SIG-M5 treated with dmso at 0.1 percent for 504 hours (cell line): ENCODE measurements at regions not wholly inside any gene's neighbourhood (a gene's known extent, or its start where the extent isn't known, plus 50 kb on each side); places are given as distances from the start of the nearest gene placed in this dataset.
"Not testable (repeated sequence)": the region's sequence is repeated elsewhere in the genome, so short reads cannot be mapped to it uniquely, and the experiment has no call there.

ENCODE experiments used
- DNase-seq: peaks from one replicate; lab custom pipeline; 2025; ENCODE audit not compliant: unreplicated experiment; lab: John Stamatoyannopoulos, UW

DNA sequence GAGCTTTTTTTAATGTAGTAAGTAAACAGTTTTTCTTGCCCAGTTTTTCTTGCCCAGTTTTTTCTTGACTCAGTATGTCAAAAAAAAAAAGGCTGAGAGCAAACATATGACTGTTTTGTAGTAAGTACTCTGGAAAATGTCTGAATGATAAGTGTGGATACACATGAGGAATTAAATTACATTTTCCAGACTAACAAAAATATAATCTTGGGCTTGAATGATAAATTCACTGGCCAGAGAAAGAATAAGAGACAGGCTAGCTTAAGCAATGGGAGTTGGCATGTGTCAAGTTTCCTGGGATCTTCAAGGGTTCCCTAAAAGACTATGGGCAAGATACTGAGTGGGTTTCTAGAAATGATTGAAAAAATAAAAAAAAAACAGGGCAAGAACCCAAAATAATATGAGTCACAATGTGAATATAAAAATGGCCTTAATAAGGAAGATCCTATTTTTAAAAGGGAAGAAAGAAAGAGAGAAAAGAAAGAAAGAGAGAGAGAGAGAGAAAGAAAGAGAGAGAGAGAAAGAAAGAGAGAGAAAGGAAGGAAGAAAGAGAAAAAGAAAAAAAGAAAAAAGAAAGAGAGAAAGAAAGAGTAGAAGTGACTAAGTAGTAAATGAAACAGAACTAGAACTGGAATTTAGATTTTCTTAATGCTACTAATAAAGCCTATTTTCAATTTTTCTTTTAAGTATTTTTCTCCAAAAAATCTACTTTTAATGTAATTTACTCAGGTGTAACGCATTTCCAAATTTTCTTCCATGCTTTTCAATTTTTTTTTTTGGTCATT is 60.2 kb downstream of the TFPI2 start:
- DNase-seq: no peak

DNA sequence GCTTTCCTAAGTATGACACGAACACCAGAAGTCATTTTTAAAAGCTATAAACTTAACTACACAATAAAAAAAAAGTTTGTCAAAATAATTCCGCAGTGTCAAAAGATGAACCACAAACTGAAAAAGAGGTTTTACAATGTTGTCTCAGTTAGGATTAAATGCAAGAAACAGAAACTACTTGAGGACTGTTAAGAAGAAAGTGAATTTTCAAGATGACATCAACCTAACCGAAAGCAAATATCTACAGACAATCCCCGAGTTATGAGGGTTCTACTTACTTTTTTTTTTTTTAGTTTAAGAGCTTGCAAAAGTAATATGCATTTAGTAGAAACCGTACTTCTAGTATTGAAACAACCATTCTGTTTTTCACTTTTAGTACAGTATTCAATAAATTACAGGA is 62.3 kb downstream of the TFPI2 start:
- no peak for DNase-seq

DNA sequence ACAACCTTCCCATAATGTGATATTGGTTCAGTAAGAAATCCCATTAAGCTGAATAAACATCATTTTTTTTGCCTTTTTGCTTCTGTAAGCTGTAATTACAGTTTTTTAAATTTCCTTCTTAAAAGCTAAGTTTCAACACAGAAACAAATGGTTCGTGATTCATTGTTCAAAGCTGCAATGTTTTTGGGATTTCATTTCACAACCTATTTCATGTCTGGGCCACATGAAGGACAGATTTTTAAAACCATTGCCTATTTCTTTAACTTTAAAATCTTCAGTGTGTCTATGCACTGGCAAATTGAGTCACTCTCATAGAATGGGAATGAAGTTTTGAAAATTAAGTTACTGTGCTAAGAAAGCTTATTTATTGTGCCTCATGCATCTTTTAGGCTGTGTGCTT is 66.9 kb downstream of the TFPI2 start:
- no peak for DNase-seq

DNA sequence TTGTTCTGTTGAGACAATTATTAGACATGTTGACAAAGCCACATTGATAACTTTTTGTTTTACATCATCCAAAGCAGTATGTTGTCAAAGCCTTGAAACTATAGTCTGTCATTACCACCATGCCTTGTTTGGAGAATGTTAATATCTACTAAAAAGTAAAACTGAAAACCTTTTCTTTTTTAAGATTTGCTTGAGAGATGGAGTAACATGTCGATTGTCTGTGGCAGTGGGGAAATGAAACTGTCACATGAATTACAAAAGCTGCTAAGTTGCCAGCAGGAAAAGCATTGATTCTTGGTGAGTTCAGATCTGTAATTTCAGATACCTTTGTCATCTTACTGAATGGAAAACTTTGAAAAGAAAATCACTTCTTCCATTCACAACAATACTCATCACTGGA is 69.1 kb downstream of the TFPI2 start:
- no peak for DNase-seq

DNA sequence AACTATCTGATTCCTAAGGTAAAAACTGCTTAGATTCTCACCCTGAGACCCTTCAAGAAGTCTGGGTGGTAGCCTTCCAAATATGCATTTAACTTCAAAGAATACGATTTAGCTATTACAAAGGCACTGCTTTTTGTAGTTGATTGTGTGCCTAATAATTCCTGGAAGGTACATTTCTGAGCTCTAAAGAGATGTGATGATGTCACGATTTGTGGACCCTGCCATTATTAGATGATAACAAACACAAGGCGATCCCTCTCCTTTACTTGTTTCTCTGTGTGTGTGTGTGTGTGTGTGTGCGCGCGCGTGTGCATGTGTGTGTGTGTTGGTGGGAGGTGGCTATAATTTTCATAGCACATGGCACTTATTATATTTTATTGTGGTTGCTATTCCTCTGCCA is 70.9 kb downstream of the TFPI2 start:
- no peak for DNase-seq

DNA sequence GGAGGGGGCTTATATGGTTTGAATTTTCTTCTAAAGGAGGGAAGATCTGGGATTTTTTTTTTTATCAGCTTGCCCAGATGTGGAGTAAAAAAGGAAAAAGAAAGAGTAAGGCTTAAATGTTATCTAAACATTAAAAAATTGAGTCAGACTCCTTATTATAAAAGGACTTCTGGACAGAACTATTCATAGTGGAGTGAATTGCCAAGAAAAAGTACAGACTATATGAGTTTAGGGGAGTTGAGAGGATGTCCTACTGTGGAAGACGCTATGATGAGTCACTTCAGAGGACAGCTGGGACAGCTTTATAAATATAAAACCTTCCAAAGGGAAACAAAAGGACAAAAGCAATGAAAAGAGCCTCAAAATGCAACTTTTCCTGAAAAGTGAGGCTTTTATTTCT is 73.0 kb downstream of the TFPI2 start:
- no peak for DNase-seq

DNA sequence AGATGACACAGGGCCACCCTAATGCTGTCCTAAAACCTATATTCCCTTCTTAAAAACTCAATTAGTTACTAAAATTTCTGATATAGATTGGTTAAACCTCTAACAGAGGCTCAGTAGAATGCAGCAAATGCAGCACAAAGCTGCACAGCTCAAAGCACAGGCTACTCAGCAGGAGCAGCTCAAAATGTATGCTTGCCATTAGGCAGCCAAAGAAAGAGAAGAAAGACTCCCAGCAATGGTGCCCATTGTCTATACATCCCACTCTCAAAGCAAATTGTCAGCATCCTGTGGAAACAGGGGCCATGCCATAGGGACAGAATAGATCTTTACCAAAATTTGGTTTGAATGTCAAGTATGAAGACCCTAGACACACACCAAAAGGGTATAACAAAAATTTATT is 73.5 kb downstream of the TFPI2 start:
- no peak for DNase-seq

DNA sequence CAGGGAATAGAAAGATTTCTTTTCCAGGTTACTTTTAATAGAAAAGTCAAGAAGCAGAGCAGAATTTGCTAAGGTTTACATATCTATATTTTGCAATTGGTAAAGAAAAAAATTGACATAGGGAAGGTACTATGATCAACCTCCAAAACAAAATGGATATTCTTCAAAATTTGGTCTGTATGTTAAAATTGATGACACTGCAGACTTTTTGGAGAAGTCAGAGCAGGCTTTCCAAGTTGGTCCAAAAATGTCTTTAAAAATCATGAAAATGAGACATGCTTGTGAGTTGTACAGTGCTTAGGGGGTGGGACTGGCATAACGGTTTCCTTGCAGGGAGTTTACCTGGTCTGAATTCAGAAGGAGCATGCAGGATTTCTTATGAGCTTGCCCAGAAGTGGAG is 77.0 kb downstream of the TFPI2 start:
- DNase-seq: no peak

DNA sequence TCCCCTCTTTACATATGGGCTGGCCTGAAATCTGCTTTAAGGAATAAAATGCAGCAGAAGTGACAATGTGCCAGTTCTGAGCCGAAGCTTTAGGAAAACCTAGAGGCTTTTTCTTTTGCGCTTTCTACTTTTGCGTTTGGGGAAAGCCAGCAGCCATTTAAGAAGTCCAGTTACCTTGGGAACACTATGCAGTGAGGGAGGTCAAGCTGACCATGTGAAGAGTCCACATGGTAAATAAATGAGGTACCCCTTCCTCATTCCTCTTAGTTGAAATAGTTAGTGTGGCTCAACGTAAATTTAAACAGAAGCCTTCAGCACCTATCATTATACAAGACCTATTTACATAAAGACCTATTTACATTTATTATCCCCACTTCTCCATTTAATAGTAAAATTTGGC is 78.5 kb downstream of the TFPI2 start:
- DNase-seq: no peak

DNA sequence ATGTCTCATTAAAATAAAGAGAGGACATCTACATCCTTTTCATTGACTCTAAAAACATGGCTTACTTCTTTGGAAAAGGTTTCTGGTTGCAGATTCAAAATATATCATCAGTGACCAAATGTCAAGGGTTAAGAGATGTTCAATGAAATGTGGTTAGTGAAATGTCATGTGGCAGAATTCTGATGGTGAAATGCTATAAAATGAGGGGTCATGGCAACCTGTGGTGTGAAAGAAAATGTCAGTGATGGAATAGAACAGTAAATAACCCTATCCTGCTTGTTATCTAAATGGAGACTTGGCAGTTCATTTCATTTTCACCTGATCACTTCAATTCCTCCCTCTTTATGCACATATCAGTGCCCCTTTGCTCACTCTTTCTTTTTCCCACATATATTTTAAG is 79.4 kb downstream of the TFPI2 start:
- no peak for DNase-seq

DNA sequence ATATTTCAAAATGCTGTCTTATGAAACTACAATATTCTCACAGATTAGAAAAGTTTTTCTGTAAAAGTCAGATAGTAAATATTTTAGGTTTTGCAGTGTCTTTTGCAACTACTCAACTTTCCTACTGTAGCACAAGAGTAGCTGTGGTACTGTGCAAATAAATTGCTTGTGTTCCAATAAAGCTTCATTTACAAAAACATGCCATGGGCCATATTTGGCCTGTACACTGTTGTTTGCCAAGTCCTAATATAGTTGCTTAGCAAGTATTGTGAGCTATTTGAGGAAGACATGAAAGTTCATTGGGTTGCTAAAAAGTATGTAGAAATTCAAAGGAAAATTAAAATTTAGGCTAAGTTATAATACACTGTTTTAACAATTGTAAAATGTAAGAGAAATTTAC is 80.0 kb downstream of the TFPI2 start:
- no peak for DNase-seq

DNA sequence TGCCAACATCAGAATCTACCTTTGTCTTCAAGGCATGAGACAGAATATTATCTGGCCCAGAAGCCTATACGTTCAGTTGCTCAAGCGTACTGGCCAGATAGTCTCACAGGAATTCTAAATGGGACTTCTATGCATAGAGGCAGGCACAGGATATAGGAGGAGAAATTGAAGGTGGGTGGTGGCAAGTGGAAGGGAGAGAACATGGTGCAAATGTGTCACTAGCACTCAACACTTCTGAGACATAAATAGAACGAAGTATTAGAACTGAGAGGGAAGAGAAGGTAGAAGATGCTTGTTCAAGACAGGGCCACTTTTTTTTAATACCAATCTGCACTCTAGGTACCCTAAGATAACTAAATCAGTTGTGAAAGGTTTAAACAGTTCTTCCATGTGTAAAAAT is 85.8 kb downstream of the TFPI2 start:
- no peak for DNase-seq

DNA sequence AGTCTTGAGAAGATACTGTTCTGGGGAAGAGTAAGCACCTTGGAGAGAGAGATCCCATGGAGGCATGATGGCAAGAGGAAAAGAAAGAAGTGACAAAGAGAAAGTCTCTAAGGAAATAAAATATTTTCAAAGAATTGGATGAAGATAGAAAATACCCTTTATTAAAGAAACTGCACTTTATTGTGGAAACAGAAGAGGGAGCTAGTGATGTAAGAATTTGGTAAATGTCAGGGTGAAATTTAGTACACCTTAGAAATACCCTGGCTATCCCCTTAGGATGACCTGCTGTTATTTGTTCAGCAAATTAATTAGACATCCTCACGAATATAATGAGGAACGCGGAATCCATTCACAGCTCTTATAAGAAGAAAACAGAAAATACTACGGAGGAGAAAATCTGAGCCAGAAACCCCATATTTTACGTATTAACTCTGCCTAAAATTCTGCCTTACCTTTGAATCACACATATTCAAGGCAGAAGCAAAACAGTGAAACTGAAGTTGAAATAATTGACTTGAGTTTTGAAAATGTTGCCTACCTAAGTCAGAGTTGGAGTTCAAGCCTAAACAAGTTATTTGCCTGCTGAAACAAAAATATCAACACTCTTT is 90.7 kb downstream of the TFPI2 start:
- peak; percentile 7 for DNase-seq

DNA sequence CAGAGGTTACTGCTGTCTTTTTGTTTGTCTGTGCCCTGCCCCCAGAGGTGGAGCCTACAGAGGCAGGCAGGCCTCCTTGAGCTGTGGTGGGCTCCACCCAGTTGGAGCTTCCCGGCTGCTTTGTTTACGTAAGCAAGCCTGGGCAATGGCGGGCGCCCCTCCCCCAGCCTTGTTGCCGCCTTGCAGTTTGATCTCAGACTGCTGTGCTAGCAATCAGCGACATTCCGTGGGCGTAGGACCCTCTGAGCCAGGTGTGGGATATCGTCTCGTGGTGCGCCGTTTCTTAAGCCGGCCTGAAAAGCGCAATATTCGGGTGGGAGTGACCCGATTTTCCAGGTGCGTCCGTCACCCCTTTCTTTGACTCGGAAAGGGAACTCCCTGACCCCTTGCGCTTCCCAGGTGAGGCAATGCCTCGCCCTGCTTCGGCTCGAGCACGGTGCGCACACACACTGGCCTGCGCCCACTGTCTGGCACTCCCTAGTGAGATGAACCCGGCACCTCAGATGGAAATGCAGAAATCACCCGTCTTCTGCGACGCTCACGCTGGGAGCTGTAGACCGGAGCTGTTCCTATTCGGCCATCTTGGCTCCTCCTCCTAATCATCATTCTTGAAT is 97.4 kb downstream of the TFPI2 start:
- DNase-seq: not testable (repeated sequence)

DNA sequence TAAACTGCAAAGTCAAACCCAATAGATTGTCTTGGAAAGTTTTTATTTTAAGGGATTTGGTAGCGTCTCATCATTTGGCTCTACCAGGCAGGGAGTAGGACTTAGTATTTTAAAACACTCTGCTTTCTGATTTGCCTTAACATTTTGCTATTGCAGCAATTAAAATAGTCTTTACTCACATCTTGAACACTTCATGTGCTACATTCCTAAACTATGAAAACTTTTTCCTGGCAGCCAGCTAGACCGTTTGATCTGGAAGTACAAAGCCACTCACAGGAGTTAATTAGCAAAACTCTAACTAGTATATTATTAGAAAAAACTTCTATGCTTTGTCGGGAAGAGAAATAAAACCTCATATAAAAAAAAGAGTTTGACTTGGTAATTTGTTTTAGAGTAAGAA is 111.4 kb downstream of the TFPI2 start:
- DNase-seq: no peak

DNA sequence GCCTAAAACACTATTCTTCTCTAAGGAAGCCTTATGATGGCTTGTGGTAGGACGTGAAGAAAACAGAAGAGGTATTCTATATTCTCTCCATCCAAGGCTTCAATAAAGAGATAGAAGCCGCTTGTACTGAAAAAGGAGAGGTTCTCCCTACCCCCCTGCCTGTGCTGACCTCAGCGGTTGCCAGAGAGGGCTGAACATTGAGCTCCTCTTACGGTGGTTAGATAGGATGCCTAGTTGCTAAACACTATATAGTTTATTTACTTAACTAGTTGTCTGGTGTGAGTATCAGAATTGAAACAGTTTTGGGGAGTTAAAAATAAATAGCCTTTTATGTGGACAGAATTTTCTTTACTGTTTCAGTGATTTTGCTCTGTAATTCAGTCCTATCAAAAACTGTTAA is 112.2 kb downstream of the TFPI2 start:
- no peak for DNase-seq

DNA sequence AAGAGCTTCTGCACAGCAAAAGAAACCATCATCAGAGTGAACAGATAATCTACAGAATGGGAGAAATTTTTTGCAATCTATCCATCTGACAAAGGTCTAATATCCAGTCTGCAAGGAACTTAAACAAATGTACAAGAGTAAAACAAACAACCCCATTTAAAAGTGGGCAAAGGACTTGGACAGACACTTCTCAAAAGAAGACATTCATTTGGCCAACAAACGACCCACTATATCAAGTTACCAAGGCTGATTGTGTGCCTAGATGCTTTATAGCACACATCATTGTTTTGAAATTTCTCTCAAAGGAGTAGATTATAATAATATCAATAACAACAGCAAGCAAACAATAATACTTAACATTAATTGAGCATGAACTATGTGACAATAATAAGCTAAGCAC is 117.1 kb downstream of the TFPI2 start:
- no peak for DNase-seq

DNA sequence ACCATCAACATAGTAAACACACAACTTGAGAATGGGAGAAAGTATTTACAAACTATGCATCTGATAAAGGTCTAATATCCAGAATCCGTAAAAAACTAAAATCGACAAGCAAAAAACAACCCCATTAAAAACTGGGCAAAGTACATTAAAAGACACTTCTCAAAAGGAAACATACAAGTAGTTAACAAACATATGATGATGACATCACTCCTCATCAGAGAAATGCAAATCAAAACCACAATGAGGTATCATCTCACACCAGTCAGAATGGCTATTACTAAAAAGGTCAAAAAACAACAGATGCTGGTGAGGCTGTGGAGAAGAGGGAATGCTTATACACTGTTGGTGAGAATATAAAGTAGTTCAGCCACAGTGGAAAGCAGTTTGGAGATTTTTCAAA is 125.1 kb downstream of the TFPI2 start:
- DNase-seq: no peak

DNA sequence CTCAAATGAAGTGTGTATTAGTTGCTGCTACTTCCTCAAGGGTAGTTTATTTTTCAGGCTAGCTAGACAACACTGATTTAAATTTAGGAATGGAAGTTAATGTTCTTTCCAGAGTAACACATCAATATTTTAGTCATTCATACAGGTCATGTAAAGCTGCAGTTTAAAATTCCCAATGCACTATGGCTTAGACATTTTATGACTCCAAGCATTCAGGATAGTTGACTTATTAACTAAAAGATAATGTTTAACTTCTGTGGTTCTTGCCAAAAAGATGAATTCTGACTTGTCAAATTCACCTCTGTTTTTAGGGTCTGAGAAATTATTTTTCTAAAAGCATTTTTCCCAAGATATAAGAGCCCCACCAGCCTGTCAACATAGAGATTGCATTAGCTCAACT is 131.9 kb downstream of the TFPI2 start:
- no peak for DNase-seq

DNA sequence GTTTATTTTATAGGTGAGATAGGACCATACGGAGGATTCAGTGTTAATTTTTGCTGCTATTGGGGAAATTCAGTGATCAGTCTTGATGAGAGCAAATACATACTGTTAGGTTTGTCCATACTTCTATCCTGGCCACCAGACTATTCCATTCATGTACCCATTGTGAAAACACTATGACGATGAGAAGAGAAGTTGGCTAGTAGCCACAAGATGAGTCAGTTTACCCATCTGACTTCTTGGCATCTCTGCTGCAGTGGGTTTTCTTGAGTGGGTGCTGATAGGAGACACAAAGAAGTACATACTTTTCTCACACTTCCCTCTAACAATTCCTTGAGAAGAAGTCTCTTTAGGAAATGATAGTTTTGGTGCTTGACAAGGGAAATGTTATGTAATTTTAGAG is 133.1 kb downstream of the TFPI2 start:
- no peak for DNase-seq

DNA sequence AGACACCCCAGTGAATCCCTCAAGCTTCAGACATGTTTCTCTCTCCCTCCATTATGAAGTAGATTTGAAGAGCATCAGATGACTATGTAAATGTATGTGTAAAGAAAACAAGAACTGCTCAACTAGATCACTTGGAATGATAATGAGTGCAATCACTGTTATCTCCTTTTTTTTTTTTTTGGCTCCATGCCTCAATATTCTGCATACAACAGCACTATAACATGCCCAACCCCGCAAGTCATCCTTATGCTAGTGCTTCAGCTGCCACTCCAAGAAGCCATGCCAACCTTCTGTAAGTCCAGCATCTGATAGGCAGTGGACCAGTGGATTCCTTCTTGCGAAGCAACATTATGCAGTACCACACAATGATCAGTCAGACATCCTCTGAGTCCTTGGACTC is 133.7 kb downstream of the TFPI2 start:
- DNase-seq: no peak

DNA sequence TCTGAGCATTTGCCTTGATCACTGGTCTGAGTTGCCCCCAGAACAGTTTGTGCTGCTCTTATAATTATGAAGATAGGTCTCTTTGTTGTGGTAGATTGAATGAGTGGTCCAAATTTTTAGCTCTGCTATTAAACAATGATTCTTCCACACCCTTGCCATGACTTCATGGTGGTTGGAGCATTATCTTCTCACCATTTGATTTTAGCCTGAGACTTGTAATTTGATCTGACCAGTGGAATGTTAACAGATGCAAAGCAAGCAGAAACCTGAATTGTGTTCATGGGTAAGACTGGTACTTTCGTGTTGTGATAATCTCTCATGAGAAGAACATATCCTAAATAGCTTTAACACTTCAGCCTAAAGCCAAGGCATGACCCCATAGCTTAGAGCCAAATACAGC is 139.1 kb downstream of the TFPI2 start:
- no peak for DNase-seq

DNA sequence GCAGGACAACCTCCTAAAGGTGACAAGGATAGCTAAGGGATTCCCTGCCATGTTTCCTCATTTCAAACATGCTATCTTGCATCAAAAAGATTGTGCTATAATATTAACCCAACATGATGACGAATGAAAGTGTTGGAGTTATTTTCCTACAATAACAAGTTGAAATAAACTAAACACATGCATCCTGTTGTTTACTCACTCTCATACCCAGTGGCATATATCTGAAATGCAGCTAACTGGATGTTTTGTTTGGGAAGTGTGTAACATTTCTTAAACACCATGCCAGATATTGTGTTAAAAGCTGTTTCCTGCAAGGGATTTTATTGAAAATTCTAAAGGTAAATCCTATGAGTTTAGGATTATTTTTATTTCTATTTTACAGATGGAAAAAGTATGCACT is 139.6 kb downstream of the TFPI2 start:
- DNase-seq: no peak
